Neutrophil (primary cell): ENCODE measurements at regions not wholly inside any gene's neighbourhood (a gene's known extent, or its start where the extent isn't known, plus 50 kb on each side); places are given as distances from the start of the nearest gene placed in this dataset.

ENCODE experiments used
- H3K27ac ChIP-seq: fragments of 200-600 bp; sonication (generic); 2 replicates; pipeline ENCODE4 v1.5.1; 2016; ENCODE audit warnings: mild to moderate bottlenecking, moderate library complexity
- H3K27me3 ChIP-seq: fragments of 200-600 bp; sonication (generic); 2 replicates; pipeline ENCODE4 v1.6.0; 2016; ENCODE audit warnings: mild to moderate bottlenecking
- H3K36me3 ChIP-seq: fragments of 200-600 bp; sonication (generic); 2 replicates; pipeline ENCODE4 v1.5.1; 2017
- H3K4me1 ChIP-seq, 2 experiments: fragments of 200-600 bp in 1 of 2; sonication (generic) in 1 of 2; 1 replicate in 1 of 2; 2 replicates in 1 of 2; pipeline versions ENCODE4 v1.5.1 to v1.6.1; 2013 to 2016; ENCODE audit warnings: low read depth in 1 of 2, low read length in 1 of 2, mild to moderate bottlenecking in 1 of 2, moderate library complexity in 1 of 2; ENCODE audit not compliant: control insufficient read depth in 1 of 2, insufficient read depth in 1 of 2
- H3K4me3 ChIP-seq, 2 experiments: fragments of 200-600 bp in 1 of 2; sonication (generic) in 1 of 2; 1 replicate in 1 of 2; 2 replicates in 1 of 2; pipeline ENCODE4 v1.5.1; 2013 to 2016; ENCODE audit warnings: low read depth in 1 of 2, low read length in 1 of 2, mild to moderate bottlenecking in 1 of 2, moderate library complexity in 1 of 2
- H3K9me3 ChIP-seq: fragments of 200-600 bp; sonication (generic); 2 replicates; pipeline ENCODE4 v1.5.1; 2016
- TF ChIP-seq, protein P1 (sequence below): fragments of 200-600 bp; sonication (generic); IDR thresholded peaks from 2 replicates; pipeline ENCODE4 v1.5.1; 2016; ENCODE audit warnings: antibody characterized with exemption

DNA sequence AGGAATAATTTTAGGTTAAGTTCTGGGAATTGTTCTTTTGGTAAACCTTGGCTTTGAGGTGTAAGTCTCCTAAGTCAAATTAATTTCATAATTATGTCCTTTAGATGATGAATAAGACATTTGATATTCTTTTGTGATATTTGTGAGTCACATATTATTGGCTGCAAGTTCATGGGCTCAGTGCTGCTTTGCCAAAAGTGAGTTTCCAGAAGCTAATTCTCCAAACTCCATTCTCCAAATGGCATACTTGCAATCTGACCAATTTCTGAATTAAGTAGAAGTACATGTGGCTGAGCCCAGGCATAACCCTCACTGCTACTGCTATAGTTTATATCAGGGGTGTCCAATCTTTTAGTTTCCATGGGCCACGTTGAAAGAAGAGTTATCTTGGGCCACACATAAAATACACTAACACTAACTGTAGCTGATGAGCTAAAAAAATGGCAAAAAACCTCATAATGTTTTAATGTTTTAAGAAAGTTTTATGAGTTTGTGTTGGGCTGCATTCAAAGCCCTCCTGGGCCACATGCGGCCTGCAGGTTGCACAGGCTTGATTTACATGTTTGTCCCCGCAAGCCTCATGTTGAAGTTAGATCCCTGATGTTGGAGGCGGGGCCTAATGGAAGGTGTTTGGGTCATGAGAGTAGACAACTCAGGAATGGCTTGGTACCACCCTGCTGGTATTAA is 196.1 kb downstream of the ZNF330 start:
- no peaks in the 10 kb centered on the region for H3K36me3 ChIP-seq
- H3K27me3 ChIP-seq: no peaks in the 10 kb centered on the region
- TF ChIP-seq, protein P1, sequence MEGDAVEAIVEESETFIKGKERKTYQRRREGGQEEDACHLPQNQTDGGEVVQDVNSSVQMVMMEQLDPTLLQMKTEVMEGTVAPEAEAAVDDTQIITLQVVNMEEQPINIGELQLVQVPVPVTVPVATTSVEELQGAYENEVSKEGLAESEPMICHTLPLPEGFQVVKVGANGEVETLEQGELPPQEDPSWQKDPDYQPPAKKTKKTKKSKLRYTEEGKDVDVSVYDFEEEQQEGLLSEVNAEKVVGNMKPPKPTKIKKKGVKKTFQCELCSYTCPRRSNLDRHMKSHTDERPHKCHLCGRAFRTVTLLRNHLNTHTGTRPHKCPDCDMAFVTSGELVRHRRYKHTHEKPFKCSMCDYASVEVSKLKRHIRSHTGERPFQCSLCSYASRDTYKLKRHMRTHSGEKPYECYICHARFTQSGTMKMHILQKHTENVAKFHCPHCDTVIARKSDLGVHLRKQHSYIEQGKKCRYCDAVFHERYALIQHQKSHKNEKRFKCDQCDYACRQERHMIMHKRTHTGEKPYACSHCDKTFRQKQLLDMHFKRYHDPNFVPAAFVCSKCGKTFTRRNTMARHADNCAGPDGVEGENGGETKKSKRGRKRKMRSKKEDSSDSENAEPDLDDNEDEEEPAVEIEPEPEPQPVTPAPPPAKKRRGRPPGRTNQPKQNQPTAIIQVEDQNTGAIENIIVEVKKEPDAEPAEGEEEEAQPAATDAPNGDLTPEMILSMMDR: no peak
- H3K9me3 ChIP-seq: no peaks in the 10 kb centered on the region
- no peaks in the 10 kb centered on the region for H3K4me1 ChIP-seq
- H3K4me3 ChIP-seq: no peak overlapping the region
- no peak overlapping the region for H3K27ac ChIP-seq

DNA sequence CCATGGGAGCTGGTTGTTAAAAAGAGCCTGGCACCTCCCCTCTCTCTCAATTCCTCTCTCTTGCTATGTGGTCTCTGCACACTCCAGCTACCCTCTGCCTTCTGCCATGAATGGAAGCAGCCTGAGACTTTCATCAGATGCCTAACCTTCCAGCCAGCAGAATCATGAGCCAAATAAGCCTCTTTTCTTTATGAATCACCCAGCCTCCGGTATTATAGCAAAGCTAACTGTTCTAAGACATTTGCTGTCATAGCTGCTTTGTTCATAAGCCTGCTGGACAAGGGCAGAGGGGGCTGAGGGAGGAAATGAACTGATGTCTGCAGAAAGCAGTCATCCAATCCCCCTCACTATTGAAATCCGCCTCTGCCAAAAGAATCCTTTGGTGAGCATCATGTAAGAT is 196.7 kb downstream of the ZNF330 start:
- Histone ChIP-seq H3K4me3 (no peak overlapping the region), H3K27me3 (no peaks in the 10 kb centered on the region), H3K27ac (no peak overlapping the region), H3K4me1 (no peaks in the 10 kb centered on the region), H3K9me3 (no peaks in the 10 kb centered on the region), H3K36me3 (no peaks in the 10 kb centered on the region)
- TF ChIP-seq, protein P1: no peak

DNA sequence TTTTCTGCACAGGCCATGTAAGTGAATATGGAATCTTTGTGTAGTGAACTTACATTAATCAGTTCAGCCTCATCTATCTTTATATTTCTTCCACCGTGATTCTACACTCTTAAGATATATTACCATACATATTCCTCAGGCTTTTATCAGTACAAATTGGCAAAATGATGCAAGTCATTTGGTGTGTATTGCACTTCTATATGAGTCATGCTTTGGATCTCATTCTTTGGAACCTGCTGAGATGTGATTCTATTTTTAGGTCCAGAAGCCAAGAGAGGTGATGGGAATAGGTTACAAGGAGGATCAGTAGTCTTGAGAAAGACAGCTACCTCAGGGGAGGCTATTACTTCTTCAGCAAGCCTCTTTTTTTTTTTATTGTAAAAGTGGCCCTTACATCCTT is 204.4 kb downstream of the ZNF330 start:
- no peaks in the 10 kb centered on the region for H3K4me1 ChIP-seq
- no peak overlapping the region for H3K27ac ChIP-seq
- H3K4me3 ChIP-seq: no peak overlapping the region
- TF ChIP-seq, protein P1: no peak
- no peaks in the 10 kb centered on the region for H3K36me3 ChIP-seq
- no peaks in the 10 kb centered on the region for H3K27me3 ChIP-seq
- no peaks in the 10 kb centered on the region for H3K9me3 ChIP-seq

DNA sequence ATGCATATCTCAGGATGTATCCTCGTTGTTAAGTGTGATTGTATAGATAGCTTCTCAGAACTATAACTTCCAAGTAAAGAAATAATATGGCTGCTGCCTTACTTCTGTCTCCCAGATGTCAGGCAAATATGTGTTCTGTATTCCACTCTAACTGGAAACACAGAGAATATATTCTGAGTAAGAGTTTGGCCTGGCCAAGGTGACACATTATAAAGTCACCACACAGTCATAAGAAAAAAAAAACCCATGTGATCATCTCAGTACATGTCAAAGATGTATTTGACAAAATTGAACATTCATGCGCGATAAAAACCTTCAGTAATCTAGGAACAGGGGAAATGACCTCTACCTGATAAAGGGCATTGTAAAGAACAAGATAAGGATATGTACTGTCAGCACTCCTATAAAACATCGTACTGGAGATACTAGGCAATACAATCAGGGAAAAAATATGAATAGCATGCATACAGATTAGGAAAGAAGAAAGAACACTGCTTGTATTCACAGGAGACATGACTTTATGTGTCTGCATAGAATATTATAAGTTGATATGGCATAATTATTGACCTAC is 207.1 kb downstream of the ZNF330 start:
- Histone ChIP-seq H3K36me3 (no peaks in the 10 kb centered on the region), H3K4me1 (no peaks in the 10 kb centered on the region), H3K4me3 (no peak overlapping the region), H3K9me3 (no peaks in the 10 kb centered on the region), H3K27me3 (no peaks in the 10 kb centered on the region), H3K27ac (no peak overlapping the region)
- TF ChIP-seq, protein P1: no peak

DNA sequence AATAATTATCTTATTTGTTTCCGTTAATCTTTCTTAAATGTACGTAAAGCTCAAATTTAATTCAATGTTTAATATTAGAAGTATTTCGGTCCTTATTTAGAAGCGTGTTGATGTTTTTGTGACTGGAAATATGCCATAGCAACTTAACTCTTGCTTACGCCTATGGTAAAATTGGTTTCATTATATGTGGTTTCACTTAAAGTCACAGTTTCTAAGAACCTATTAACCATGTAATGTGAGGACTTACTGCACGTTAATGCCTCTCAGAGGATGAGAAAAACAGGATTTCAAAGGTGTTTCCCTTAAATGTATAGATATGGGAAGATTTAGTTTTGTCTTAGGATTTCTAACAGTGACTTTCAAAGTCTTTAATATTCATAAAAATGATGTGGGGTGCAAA is 206.4 kb upstream of the IL15 start:
- no peak overlapping the region for H3K4me3 ChIP-seq
- H3K9me3 ChIP-seq: no peaks in the 10 kb centered on the region
- H3K36me3 ChIP-seq: no peaks in the 10 kb centered on the region
- H3K4me1 ChIP-seq: no peaks in the 10 kb centered on the region
- TF ChIP-seq, protein P1: no peak
- H3K27ac ChIP-seq: no peak overlapping the region
- H3K27me3 ChIP-seq: no peaks in the 10 kb centered on the region
